Adipocyte (in vitro differentiated cells): ENCODE measurements at regions not wholly inside any gene's neighbourhood (a gene's known extent, or its start where the extent isn't known, plus 50 kb on each side); places are given as distances from the start of the nearest gene placed in this dataset.
A peak's percentile ranks its signal among the peaks of the same experiment; 100 is the strongest.
"Not testable (repeated sequence)": the region's sequence is repeated elsewhere in the genome, so short reads cannot be mapped to it uniquely, and the experiment has no call there.

Experiments
- DNase-seq: peaks from one replicate; pipeline ENCODE4 v3.0.0-alpha.2; 2015; ENCODE audit warnings: low read depth
- H3K27me3 ChIP-seq: replicated peaks from 2 replicates; pipeline ENCODE4 v1.7.0; 2013; ENCODE audit warnings: mild to moderate bottlenecking, low read length, moderate library complexity; ENCODE audit not compliant: control insufficient read depth, insufficient read depth
- H3K36me3 ChIP-seq: 2 replicates; pipeline ENCODE4 v1.7.0; 2013; ENCODE audit warnings: low read length, mild to moderate bottlenecking, moderate library complexity; ENCODE audit not compliant: control insufficient read depth, insufficient read depth, severe bottlenecking
- H3K4me1 ChIP-seq: 2 replicates; pipeline ENCODE4 v1.7.0; 2013; ENCODE audit warnings: mild to moderate bottlenecking, low read length, moderate library complexity; ENCODE audit not compliant: control insufficient read depth, insufficient read depth
- H3K4me3 ChIP-seq: 2 replicates; pipeline ENCODE4 v1.7.0; 2013; ENCODE audit warnings: mild to moderate bottlenecking, low read length, moderate library complexity
- H3K9ac ChIP-seq: 2 replicates; pipeline ENCODE4 v1.7.0; 2013; ENCODE audit warnings: mild to moderate bottlenecking, low read length, moderate library complexity
- H3K9me3 ChIP-seq: 2 replicates; pipeline ENCODE4 v1.7.0; 2013; ENCODE audit warnings: mild to moderate bottlenecking, low read length, moderate library complexity; ENCODE audit not compliant: control insufficient read depth

- no peaks in the 10 kb centered on the region for H3K4me1 ChIP-seq
- H3K9me3 ChIP-seq: peaks cover 3% of the 10 kb centered on the region
- peaks cover 11% of the 10 kb centered on the region for H3K27me3 ChIP-seq
- H3K36me3 ChIP-seq: no peaks in the 10 kb centered on the region
- no peak overlapping the region for H3K4me3 ChIP-seq
- H3K9ac ChIP-seq: no peak overlapping the region
- no peak for DNase-seq
These were observed 191.3 kb upstream of the ARID1B start for GRCh38 chr6:156585859-156586258.

- H3K27me3 ChIP-seq, H3K36me3 ChIP-seq, DNase-seq, H3K9ac ChIP-seq, H3K4me3 ChIP-seq, H3K9me3 ChIP-seq, H3K4me1 ChIP-seq: not testable (repeated sequence)
These were observed 193.1 kb upstream of the ARID1B start for GRCh38 chr6:156584121-156584520.

GRCh38 chr6:156583083-156583482, 194.1 kb upstream of the ARID1B start:
- Histone ChIP-seq H3K36me3 (no peaks in the 10 kb centered on the region), H3K4me1 (no peaks in the 10 kb centered on the region), H3K27me3 (peaks cover 5% of the 10 kb centered on the region), H3K9me3 (peaks cover 17% of the 10 kb centered on the region), H3K4me3 (no peak overlapping the region), H3K9ac (no peak overlapping the region)
- no peak for DNase-seq

GRCh38 chr6:156582509-156582992, 194.6 kb upstream of the ARID1B start:
- peaks cover 5% of the 10 kb centered on the region for H3K27me3 ChIP-seq
- no peak for DNase-seq
- no peak overlapping the region for H3K4me3 ChIP-seq
- no peak overlapping the region for H3K9ac ChIP-seq
- peaks cover 23% of the 10 kb centered on the region for H3K9me3 ChIP-seq
- H3K4me1 ChIP-seq: no peaks in the 10 kb centered on the region
- no peaks in the 10 kb centered on the region for H3K36me3 ChIP-seq

GRCh38 chr6:156579564-156579963, 197.6 kb upstream of the ARID1B start:
- H3K4me1 ChIP-seq: no peaks in the 10 kb centered on the region
- peaks cover 49% of the 10 kb centered on the region for H3K9me3 ChIP-seq
- no peaks in the 10 kb centered on the region for H3K36me3 ChIP-seq
- H3K4me3 ChIP-seq: no peak overlapping the region
- H3K27me3 ChIP-seq: no peaks in the 10 kb centered on the region
- no peak for DNase-seq
- no peak overlapping the region for H3K9ac ChIP-seq

GRCh38 chr6:156577749-156578148, 199.4 kb upstream of the ARID1B start:
- Histone ChIP-seq H3K9me3 (peaks cover 52% of the 10 kb centered on the region), H3K4me1 (no peaks in the 10 kb centered on the region), H3K9ac (no peak overlapping the region), H3K27me3 (no peaks in the 10 kb centered on the region), H3K36me3 (no peaks in the 10 kb centered on the region), H3K4me3 (no peak overlapping the region)
- DNase-seq: no peak

- DNase-seq: no peak
- H3K4me1 ChIP-seq: no peaks in the 10 kb centered on the region
- H3K27me3 ChIP-seq: peaks cover 8% of the 10 kb centered on the region
- H3K9ac ChIP-seq: no peak overlapping the region
- H3K4me3 ChIP-seq: no peak overlapping the region
- no peaks in the 10 kb centered on the region for H3K36me3 ChIP-seq
- peaks cover 52% of the 10 kb centered on the region for H3K9me3 ChIP-seq
These were observed 201.8 kb upstream of the ARID1B start for GRCh38 chr6:156575361-156575760.

GRCh38 chr6:156564807-156565149, 212.4 kb upstream of the ARID1B start:
- Histone ChIP-seq H3K4me3 (no peak overlapping the region), H3K27me3 (peaks cover 1% of the 10 kb centered on the region), H3K9me3 (peaks cover 20% of the 10 kb centered on the region), H3K36me3 (no peaks in the 10 kb centered on the region), H3K4me1 (no peaks in the 10 kb centered on the region), H3K9ac (no peak overlapping the region)
- DNase-seq: no peak

- Histone ChIP-seq H3K27me3 (peaks cover 2% of the 10 kb centered on the region), H3K36me3 (no peaks in the 10 kb centered on the region), H3K4me3 (no peak overlapping the region), H3K9ac (no peak overlapping the region), H3K9me3 (peaks cover 22% of the 10 kb centered on the region), H3K4me1 (no peaks in the 10 kb centered on the region)
- peak; percentile 88 for DNase-seq
These were observed 212.9 kb upstream of the ARID1B start for GRCh38 chr6:156564127-156564806.

- H3K9ac ChIP-seq: no peak overlapping the region
- H3K4me1 ChIP-seq: no peaks in the 10 kb centered on the region
- DNase-seq: no peak
- peaks cover 2% of the 10 kb centered on the region for H3K27me3 ChIP-seq
- H3K9me3 ChIP-seq: peaks cover 17% of the 10 kb centered on the region
- no peak overlapping the region for H3K4me3 ChIP-seq
- no peaks in the 10 kb centered on the region for H3K36me3 ChIP-seq
These were observed 213.5 kb upstream of the ARID1B start for GRCh38 chr6:156563714-156564113.

GRCh38 chr6:156562636-156563035, 214.5 kb upstream of the ARID1B start:
- Histone ChIP-seq H3K36me3 (no peaks in the 10 kb centered on the region), H3K4me3 (no peak overlapping the region)
- DNase-seq: no peak

GRCh38 chr6:156562019-156562418, 215.2 kb upstream of the ARID1B start:
- Histone ChIP-seq H3K9ac (no peak overlapping the region), H3K27me3 (peaks cover 5% of the 10 kb centered on the region), H3K4me1 (no peaks in the 10 kb centered on the region), H3K9me3 (peaks cover 16% of the 10 kb centered on the region), H3K4me3 (no peak overlapping the region), H3K36me3 (no peaks in the 10 kb centered on the region)
- no peak for DNase-seq

More at GRCh38 chr6:156562636-156563035, 214.5 kb upstream of the ARID1B start:
- peaks cover 2% of the 10 kb centered on the region for H3K27me3 ChIP-seq
- no peak overlapping the region for H3K9ac ChIP-seq
- H3K9me3 ChIP-seq: peaks cover 16% of the 10 kb centered on the region
- H3K4me1 ChIP-seq: no peaks in the 10 kb centered on the region
